ENCODE measurements at regions not wholly inside any gene's neighbourhood (a gene's known extent, or its start where the extent isn't known, plus 50 kb on each side); places are given as distances from the start of the nearest gene placed in this dataset.

DNA sequence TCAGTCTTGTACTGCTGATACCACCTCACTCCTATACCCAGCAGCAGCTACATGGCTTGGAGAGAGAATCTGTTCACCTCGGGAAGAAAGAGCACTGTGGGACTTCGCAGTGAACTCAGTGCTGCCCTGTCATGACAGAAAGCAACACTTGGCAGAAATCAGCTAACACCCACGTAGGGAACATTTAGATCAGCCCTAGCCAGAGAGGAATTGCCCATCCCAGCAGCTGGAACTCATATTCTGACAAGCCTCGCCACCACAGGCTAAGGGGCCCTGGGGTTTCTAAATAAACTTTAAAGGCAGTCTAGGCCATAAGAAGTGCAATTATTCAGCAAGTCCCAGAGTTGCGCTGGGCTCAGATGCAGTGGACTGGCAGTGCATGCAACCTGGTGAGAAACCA, 1266.8 kb downstream of the GRIK2 start:
- TF ChIP-seq, protein P1, sequence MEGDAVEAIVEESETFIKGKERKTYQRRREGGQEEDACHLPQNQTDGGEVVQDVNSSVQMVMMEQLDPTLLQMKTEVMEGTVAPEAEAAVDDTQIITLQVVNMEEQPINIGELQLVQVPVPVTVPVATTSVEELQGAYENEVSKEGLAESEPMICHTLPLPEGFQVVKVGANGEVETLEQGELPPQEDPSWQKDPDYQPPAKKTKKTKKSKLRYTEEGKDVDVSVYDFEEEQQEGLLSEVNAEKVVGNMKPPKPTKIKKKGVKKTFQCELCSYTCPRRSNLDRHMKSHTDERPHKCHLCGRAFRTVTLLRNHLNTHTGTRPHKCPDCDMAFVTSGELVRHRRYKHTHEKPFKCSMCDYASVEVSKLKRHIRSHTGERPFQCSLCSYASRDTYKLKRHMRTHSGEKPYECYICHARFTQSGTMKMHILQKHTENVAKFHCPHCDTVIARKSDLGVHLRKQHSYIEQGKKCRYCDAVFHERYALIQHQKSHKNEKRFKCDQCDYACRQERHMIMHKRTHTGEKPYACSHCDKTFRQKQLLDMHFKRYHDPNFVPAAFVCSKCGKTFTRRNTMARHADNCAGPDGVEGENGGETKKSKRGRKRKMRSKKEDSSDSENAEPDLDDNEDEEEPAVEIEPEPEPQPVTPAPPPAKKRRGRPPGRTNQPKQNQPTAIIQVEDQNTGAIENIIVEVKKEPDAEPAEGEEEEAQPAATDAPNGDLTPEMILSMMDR (conservative IDR thresholded peaks at IDR 0.05; ENCODE audit: low read depth, low read length): no peak
- no peak for TF ChIP-seq EZH2 (IDR thresholded peaks at IDR 0.05; ENCODE audit: low read length, unreplicated experiment)

Measured in PC-3 (cell line).